Right lobe of liver (tissue), 6 donors: ENCODE measurements at regions not wholly inside any gene's neighbourhood (a gene's known extent, or its start where the extent isn't known, plus 50 kb on each side); places are given as distances from the start of the nearest gene placed in this dataset.

Experiments used
- ATAC-seq, 4 donors: fragments of 200-7000 bp; cut with Tn5 transposase; one replicate each; pipeline ENCODE4 v1.9.1; 2020; ENCODE audit warnings: mild to moderate bottlenecking in 4 of 4, moderate library complexity in 4 of 4
- DNase-seq, 3 donors: peaks; one replicate each; pipeline ENCODE4 v3.0.0-alpha.2; 2020
- H3K27ac ChIP-seq, 3 donors: fragments of 200-600 bp; one replicate each; pipeline ENCODE4 v1.8.0; 2022
- H3K27me3 ChIP-seq, 2 donors: fragments of 200-600 bp; one replicate each; pipeline ENCODE4 v1.8.0; 2022
- H3K36me3 ChIP-seq, 4 donors: fragments of 200-600 bp; sonication (generic) in 1 of 4; one replicate each; pipeline versions ENCODE4 v1.5.1 to v1.8.0; 2017 to 2022; ENCODE audit warnings: control low read depth in 1 of 4
- H3K4me1 ChIP-seq, 4 donors: fragments of 200-600 bp; sonication (generic) in 1 of 4; one replicate each; pipeline versions ENCODE4 v1.5.1 to v1.8.0; 2017 to 2022; ENCODE audit warnings: control low read depth in 1 of 4
- H3K4me3 ChIP-seq, 3 donors: fragments of 200-600 bp; one replicate each; pipeline ENCODE4 v1.8.0; 2022
- H3K9me3 ChIP-seq, 4 donors: fragments of 200-600 bp; sonication (generic) in 1 of 4; one replicate each; pipeline versions ENCODE4 v1.5.1 to v1.8.0; 2017 to 2022; ENCODE audit warnings: control low read depth in 1 of 4
- CTCF ChIP-seq, 4 donors: fragments of 200-600 bp in 3 of 4; fragments of 450-650 bp in 1 of 4; IDR thresholded peaks; one replicate each; pipeline versions ENCODE4 v1.5.1 to v1.8.0; 2016 to 2022; ENCODE audit warnings: antibody characterized with exemption in 4 of 4, mild to moderate bottlenecking in 2 of 4
- POLR2A ChIP-seq: fragments of 450-650 bp; IDR thresholded peaks from one replicate; pipeline ENCODE4 v1.6.1; 2017; ENCODE audit warnings: antibody characterized with exemption, mild to moderate bottlenecking
- WGBS: methylation state at CpG from one replicate; pipeline ENCODE4 v1.1.6; 2018; ENCODE audit warnings: low coverage, low lambda C conversion rate; ENCODE audit not compliant: insufficient coverage; ENCODE audit errors: missing lambda C conversion rate; 5-methylcytosine and 5-hydroxymethylcytosine counted together
- intact Hi-C, 2 donors: fragments of 100-400 bp; cut with DNase I; formaldehyde crosslinking; loops; one replicate each; pipeline versions ENCODE4 v1.11.2 to v1.14.1; 2022
- donor health status: DM: no; HTN: yes; CAD: no.
- donor health status: DM: no; HTN: no; CAD: no.
- donor health status: DM: no; HTN: no; CAD: no.
- donor health status: DM: no; HTN: yes; CAD: no.
- donor health status: DM: no; HTN: yes; CAD: no.

- Histone ChIP-seq H3K4me1 (no peaks in the 10 kb centered on the region), H3K36me3 (no peaks in the 10 kb centered on the region), H3K27me3 (no peaks in the 10 kb centered on the region), H3K27ac (no peak overlapping the region), H3K4me3 (no peak overlapping the region), H3K9me3 (no peaks in the 10 kb centered on the region)
- no peak for DNase-seq
- no peak for ATAC-seq
- WGBS: 76% methylated on average over 2 of the region's 2 CpGs
- no peak for TF ChIP-seq POLR2A
- no peak for TF ChIP-seq CTCF (IDR thresholded peaks at IDR 0.05)
- intact Hi-C loops: no loop called here
Measured at GRCh38 chr7:47097431-47097830, 484.5 kb downstream of the TNS3 start.

- H3K4me1 ChIP-seq: no peaks in the 10 kb centered on the region
- H3K9me3 ChIP-seq: no peaks in the 10 kb centered on the region
- no peaks in the 10 kb centered on the region for H3K36me3 ChIP-seq
- intact Hi-C loops: no loop called here
- no peak overlapping the region for H3K4me3 ChIP-seq
- H3K27me3 ChIP-seq: no peaks in the 10 kb centered on the region
- 72% methylated on average over 1 of the region's 1 CpG for WGBS
- ATAC-seq (no peak), DNase-seq (no peak)
- H3K27ac ChIP-seq: no peak overlapping the region
- no peak for TF ChIP-seq POLR2A
- TF ChIP-seq CTCF (IDR thresholded peaks at IDR 0.05): no peak
Measured at GRCh38 chr7:47095946-47096345, 486.0 kb downstream of the TNS3 start.

GRCh38 chr7:47094462-47094861 is 487.4 kb downstream of the TNS3 start:
- ATAC-seq: no peak
- H3K4me3 ChIP-seq: no peak overlapping the region
- H3K27me3 ChIP-seq: no peaks in the 10 kb centered on the region
- no peak overlapping the region for H3K27ac ChIP-seq
- intact Hi-C loops: no loop called here
- H3K4me1 ChIP-seq: no peaks in the 10 kb centered on the region
- TF ChIP-seq POLR2A (no peak), CTCF (IDR thresholded peaks at IDR 0.05) (no peak)
- no peak for DNase-seq
- H3K36me3 ChIP-seq: no peaks in the 10 kb centered on the region
- 89% methylated on average over 7 of the region's 7 CpGs for WGBS
- no peaks in the 10 kb centered on the region for H3K9me3 ChIP-seq

GRCh38 chr7:47093320-47094234 is 488.3 kb downstream of the TNS3 start:
- Histone ChIP-seq H3K27ac (no peak overlapping the region), H3K4me1 (no peaks in the 10 kb centered on the region), H3K4me3 (no peak overlapping the region), H3K27me3 (no peaks in the 10 kb centered on the region), H3K9me3 (no peaks in the 10 kb centered on the region), H3K36me3 (no peaks in the 10 kb centered on the region)
- no peak for ATAC-seq
- 88% methylated on average over 7 of the region's 7 CpGs for WGBS
- DNase-seq: no peak
- intact Hi-C loops: no loop called here
- TF ChIP-seq POLR2A (no peak), CTCF (IDR thresholded peaks at IDR 0.05) (no peak)
